NB4 (cell line): ENCODE measurements at regions not wholly inside any gene's neighbourhood (a gene's known extent, or its start where the extent isn't known, plus 50 kb on each side); places are given as distances from the start of the nearest gene placed in this dataset.

Experiments used
- MYC ChIP-seq: IDR thresholded peaks from 2 replicates; pipeline ENCODE4 v1.6.1; 2011; ENCODE audit warnings: low read depth, low read length
- POLR2A ChIP-seq: IDR thresholded peaks from 2 replicates; pipeline ENCODE4 v1.6.1; 2011; ENCODE audit warnings: mild to moderate bottlenecking; ENCODE audit not compliant: insufficient read length; ENCODE audit errors: extremely low read depth
- TF ChIP-seq, protein P1 (sequence below): IDR thresholded peaks from one replicate; pipeline ENCODE4 v1.5.1; 2012; ENCODE audit warnings: low read depth, low read length
- TF ChIP-seq, protein P2 (sequence below): IDR thresholded peaks from 2 replicates; pipeline ENCODE4 v1.6.1; 2011; ENCODE audit warnings: low read depth, low read length

DNA sequence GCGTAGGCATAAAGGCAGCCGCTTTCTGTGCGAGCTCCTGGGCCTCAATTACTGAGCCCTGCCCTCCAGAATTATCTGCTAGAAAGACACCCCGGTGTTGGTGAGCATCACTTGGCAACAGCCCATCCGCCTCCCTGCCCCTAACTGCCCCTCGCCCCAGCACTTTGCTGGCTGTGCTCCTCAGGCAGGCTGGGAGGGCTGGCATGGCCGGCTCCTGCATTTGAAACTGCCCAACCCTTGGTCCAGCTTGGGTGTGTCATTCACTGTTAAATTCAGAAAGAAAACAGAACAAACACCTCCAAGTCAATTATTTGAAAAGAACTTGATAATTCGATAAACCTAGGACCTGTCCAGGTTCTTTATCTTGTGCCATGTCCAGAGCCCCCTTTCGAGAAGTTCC lies 334.2 kb downstream of the IRX2 start:
- TF ChIP-seq, protein P1, sequence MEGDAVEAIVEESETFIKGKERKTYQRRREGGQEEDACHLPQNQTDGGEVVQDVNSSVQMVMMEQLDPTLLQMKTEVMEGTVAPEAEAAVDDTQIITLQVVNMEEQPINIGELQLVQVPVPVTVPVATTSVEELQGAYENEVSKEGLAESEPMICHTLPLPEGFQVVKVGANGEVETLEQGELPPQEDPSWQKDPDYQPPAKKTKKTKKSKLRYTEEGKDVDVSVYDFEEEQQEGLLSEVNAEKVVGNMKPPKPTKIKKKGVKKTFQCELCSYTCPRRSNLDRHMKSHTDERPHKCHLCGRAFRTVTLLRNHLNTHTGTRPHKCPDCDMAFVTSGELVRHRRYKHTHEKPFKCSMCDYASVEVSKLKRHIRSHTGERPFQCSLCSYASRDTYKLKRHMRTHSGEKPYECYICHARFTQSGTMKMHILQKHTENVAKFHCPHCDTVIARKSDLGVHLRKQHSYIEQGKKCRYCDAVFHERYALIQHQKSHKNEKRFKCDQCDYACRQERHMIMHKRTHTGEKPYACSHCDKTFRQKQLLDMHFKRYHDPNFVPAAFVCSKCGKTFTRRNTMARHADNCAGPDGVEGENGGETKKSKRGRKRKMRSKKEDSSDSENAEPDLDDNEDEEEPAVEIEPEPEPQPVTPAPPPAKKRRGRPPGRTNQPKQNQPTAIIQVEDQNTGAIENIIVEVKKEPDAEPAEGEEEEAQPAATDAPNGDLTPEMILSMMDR = no peak
- no peak for TF ChIP-seq MYC
- no peak for TF ChIP-seq POLR2A
- TF ChIP-seq, protein P2, sequence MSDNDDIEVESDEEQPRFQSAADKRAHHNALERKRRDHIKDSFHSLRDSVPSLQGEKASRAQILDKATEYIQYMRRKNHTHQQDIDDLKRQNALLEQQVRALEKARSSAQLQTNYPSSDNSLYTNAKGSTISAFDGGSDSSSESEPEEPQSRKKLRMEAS = no peak
